ENCODE measurements at regions not wholly inside any gene's neighbourhood (a gene's known extent, or its start where the extent isn't known, plus 50 kb on each side); places are given as distances from the start of the nearest gene placed in this dataset.

DNA sequence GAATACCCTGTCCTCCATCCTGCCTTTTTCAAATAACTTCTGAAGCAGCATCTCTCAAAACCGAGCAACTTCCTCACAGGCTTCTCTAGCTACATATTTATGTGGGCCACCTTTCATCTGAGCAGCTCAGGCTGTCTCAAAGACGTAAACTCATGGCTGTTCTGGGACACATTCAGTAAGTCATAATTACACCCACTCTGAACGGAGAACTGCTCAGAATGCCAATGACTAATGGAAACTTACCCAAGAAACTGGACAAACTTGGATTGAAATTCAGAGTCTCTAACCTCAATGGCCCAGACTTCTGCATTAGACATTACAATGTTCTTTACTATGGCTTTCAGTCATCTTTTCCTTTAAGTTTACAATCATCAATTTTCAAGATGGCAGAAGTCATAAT lies 145.2 kb downstream of the RAD51AP2 start:
- Histone ChIP-seq H3K27ac (ENCODE audit: insufficient read length, low read depth, low read length) (no peak overlapping the region), H3K14ac (ENCODE audit: insufficient read depth, low read length) (no peak overlapping the region), H4K5ac (ENCODE audit: insufficient read length, low read depth, low read length) (no peak overlapping the region), H3K23ac (ENCODE audit: insufficient read length, low read depth, low read length) (no peak overlapping the region), H2BK5ac (ENCODE audit: insufficient read length, low read length) (no peak overlapping the region), H3K9ac (ENCODE audit: extremely low read depth, insufficient read length, low read length) (no peak overlapping the region), H2BK15ac (ENCODE audit: low read depth, low read length) (no peak overlapping the region), H3K27me3 (ENCODE audit: insufficient read depth, low read length) (no peaks in the 10 kb centered on the region), H3K18ac (ENCODE audit: insufficient read length, low read depth, low read length) (no peak overlapping the region), H4K20me1 (ENCODE audit: control insufficient read depth, insufficient read depth, insufficient read length) (no peaks in the 10 kb centered on the region), H2BK12ac (ENCODE audit: insufficient read length, low read depth, low read length) (no peak overlapping the region), H3K4me2 (ENCODE audit: insufficient read depth, insufficient read length, low read length) (no peak overlapping the region), H3K9me3 (ENCODE audit: control insufficient read depth, low read depth, low read length) (no peaks in the 10 kb centered on the region), H4K8ac (replicated peaks; ENCODE audit: insufficient read length, low read depth, low read length) (no peak overlapping the region), H2BK20ac (ENCODE audit: low read depth, low read length, poor library complexity, severe bottlenecking) (no peak overlapping the region), H3K79me1 (ENCODE audit: insufficient read depth, low read depth, low read length, poor library complexity, severe bottlenecking) (no peaks in the 10 kb centered on the region), H2BK120ac (ENCODE audit: low read depth, low read length, poor library complexity, severe bottlenecking) (no peak overlapping the region), H3K56ac (ENCODE audit: insufficient read length, low read depth, low read length) (no peak overlapping the region), H4K91ac (ENCODE audit: insufficient read length, low read depth, low read length) (no peak overlapping the region), H3K4ac (ENCODE audit: low read depth, low read length) (no peak overlapping the region), H2AK5ac (ENCODE audit: insufficient read length, low read length) (no peak overlapping the region), H3T11ph (ENCODE audit: low read length) (no peak overlapping the region), H3K23me2 (ENCODE audit: insufficient read length, low read depth, low read length, poor library complexity, severe bottlenecking) (no peaks in the 10 kb centered on the region), H3K4me1 (ENCODE audit: insufficient read depth, low read length) (no peaks in the 10 kb centered on the region), H2AFZ (ENCODE audit: low read length) (no peak overlapping the region), H3K79me2 (ENCODE audit: insufficient read depth, low read length) (no peaks in the 10 kb centered on the region)
- H3K4me3 Mint-ChIP-seq, result no peak overlapping the region
- DNase-seq, result no peak
- no peaks in the 10 kb centered on the region for H3K27me3 Mint-ChIP-seq (ENCODE audit: low read depth)
- WGBS (ENCODE audit: extremely low coverage, insufficient read length, low lambda C conversion rate), result no CpG with 5 or more reads among the region's 3 CpGs
- no peaks in the 10 kb centered on the region; a peak in 3 of 7 replicates for H3K36me3 Mint-ChIP-seq (ENCODE audit: insufficient read depth in 1 of 3, low read depth in 3 of 3)
- H3K9me3 Mint-ChIP-seq, result peaks cover 2 to 10% of the 10 kb centered on the region in 2 experiments; a peak in 4 of 5 replicates
- TF ChIP-seq, protein P1, sequence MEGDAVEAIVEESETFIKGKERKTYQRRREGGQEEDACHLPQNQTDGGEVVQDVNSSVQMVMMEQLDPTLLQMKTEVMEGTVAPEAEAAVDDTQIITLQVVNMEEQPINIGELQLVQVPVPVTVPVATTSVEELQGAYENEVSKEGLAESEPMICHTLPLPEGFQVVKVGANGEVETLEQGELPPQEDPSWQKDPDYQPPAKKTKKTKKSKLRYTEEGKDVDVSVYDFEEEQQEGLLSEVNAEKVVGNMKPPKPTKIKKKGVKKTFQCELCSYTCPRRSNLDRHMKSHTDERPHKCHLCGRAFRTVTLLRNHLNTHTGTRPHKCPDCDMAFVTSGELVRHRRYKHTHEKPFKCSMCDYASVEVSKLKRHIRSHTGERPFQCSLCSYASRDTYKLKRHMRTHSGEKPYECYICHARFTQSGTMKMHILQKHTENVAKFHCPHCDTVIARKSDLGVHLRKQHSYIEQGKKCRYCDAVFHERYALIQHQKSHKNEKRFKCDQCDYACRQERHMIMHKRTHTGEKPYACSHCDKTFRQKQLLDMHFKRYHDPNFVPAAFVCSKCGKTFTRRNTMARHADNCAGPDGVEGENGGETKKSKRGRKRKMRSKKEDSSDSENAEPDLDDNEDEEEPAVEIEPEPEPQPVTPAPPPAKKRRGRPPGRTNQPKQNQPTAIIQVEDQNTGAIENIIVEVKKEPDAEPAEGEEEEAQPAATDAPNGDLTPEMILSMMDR (conservative IDR thresholded peaks at IDR 0.05), result no peak
- H3K4me1 Mint-ChIP-seq, result peaks cover 2% of the 10 kb centered on the region in 2 experiments; a peak in 2 of 4 replicates
- no peak overlapping the region for H3K27ac Mint-ChIP-seq

Data from H9 (cell line).